Kidney epithelial cell (primary cell): ENCODE measurements at regions not wholly inside any gene's neighbourhood (a gene's known extent, or its start where the extent isn't known, plus 50 kb on each side); places are given as distances from the start of the nearest gene placed in this dataset.

Experiments
- DNase-seq: peaks from one replicate; pipeline ENCODE4 v3.0.0-alpha.2; 2010; ENCODE audit warnings: low read depth
- H3K27me3 ChIP-seq: 2 replicates; pipeline ENCODE4 v1.6.0; 2011; ENCODE audit warnings: low read length; ENCODE audit not compliant: control insufficient read depth, insufficient read depth
- H3K36me3 ChIP-seq: 2 replicates; pipeline ENCODE4 v1.5.1; 2011; ENCODE audit warnings: low read length; ENCODE audit not compliant: control insufficient read depth, insufficient read depth
- H3K4me3 ChIP-seq: 2 replicates; pipeline ENCODE4 v1.5.1; 2011; ENCODE audit warnings: low read depth, mild to moderate bottlenecking, control low read depth, low read length
- CTCF ChIP-seq: IDR thresholded peaks from 2 replicates; pipeline ENCODE4 v1.5.1; 2011; ENCODE audit warnings: mild to moderate bottlenecking, moderate library complexity, low read length, control low read depth, inconsistent platforms; ENCODE audit not compliant: insufficient read depth, poor library complexity, severe bottlenecking

GRCh38 chr2:194495046-194495445 is 1162.0 kb upstream of the SLC39A10 start:
- Histone ChIP-seq H3K36me3 (no peaks in the 10 kb centered on the region), H3K4me3 (no peak overlapping the region), H3K27me3 (no peaks in the 10 kb centered on the region)
- DNase-seq: no peak
- TF ChIP-seq CTCF: no peak

- no peak for TF ChIP-seq CTCF
- no peak for DNase-seq
- Histone ChIP-seq H3K27me3 (no peaks in the 10 kb centered on the region), H3K36me3 (no peaks in the 10 kb centered on the region), H3K4me3 (no peak overlapping the region)
These were observed 1162.6 kb upstream of the SLC39A10 start for GRCh38 chr2:194494401-194494800.

- TF ChIP-seq CTCF: no peak
- Histone ChIP-seq H3K36me3 (no peaks in the 10 kb centered on the region), H3K4me3 (no peak overlapping the region), H3K27me3 (no peaks in the 10 kb centered on the region)
- no peak for DNase-seq
These were observed 1165.5 kb upstream of the SLC39A10 start for GRCh38 chr2:194491409-194492115.

- no peak for DNase-seq
- no peaks in the 10 kb centered on the region for H3K36me3 ChIP-seq
- H3K27me3 ChIP-seq: no peaks in the 10 kb centered on the region
- no peak for TF ChIP-seq CTCF
- no peak overlapping the region for H3K4me3 ChIP-seq
These were observed 1170.7 kb upstream of the SLC39A10 start for GRCh38 chr2:194486326-194486725.

- no peaks in the 10 kb centered on the region for H3K27me3 ChIP-seq
- DNase-seq: no peak
- no peak for TF ChIP-seq CTCF
- no peak overlapping the region for H3K4me3 ChIP-seq
- H3K36me3 ChIP-seq: no peaks in the 10 kb centered on the region
These were observed 1174.0 kb upstream of the SLC39A10 start for GRCh38 chr2:194483041-194483440.

- Histone ChIP-seq H3K27me3 (no peaks in the 10 kb centered on the region), H3K4me3 (no peak overlapping the region), H3K36me3 (no peaks in the 10 kb centered on the region)
- no peak for DNase-seq
- TF ChIP-seq CTCF: no peak
These were observed 1191.4 kb upstream of the SLC39A10 start for GRCh38 chr2:194465641-194466040.
